Trophoblast cell (in vitro differentiated cells and primary cell): ENCODE measurements at regions not wholly inside any gene's neighbourhood (a gene's known extent, or its start where the extent isn't known, plus 50 kb on each side); places are given as distances from the start of the nearest gene placed in this dataset.

ENCODE experiments used
- DNase-seq, 2 donors: peaks; one replicate each; pipeline ENCODE4 v3.0.0-alpha.2; 2016
- H2AFZ ChIP-seq: 2 replicates; pipeline ENCODE4 v1.6.1; 2013; ENCODE audit warnings: low read length, moderate library complexity, mild to moderate bottlenecking; ENCODE audit not compliant: insufficient read depth, poor library complexity
- H2AK5ac ChIP-seq: 2 replicates; pipeline ENCODE4 v1.6.1; 2013; ENCODE audit warnings: mild to moderate bottlenecking, low read length
- H2BK120ac ChIP-seq: 2 replicates; pipeline ENCODE4 v1.6.1; 2013; ENCODE audit warnings: low read length, mild to moderate bottlenecking, moderate library complexity; ENCODE audit not compliant: insufficient read depth, poor library complexity
- H2BK12ac ChIP-seq: 2 replicates; pipeline ENCODE4 v1.6.1; 2013; ENCODE audit warnings: mild to moderate bottlenecking, low read length, moderate library complexity
- H2BK5ac ChIP-seq: 2 replicates; pipeline ENCODE4 v1.6.1; 2013; ENCODE audit warnings: low read length, low read depth, moderate library complexity, mild to moderate bottlenecking; ENCODE audit not compliant: poor library complexity
- H3K14ac ChIP-seq: 2 replicates; pipeline ENCODE4 v1.6.1; 2013; ENCODE audit warnings: mild to moderate bottlenecking, low read length
- H3K18ac ChIP-seq: 2 replicates; pipeline ENCODE4 v1.6.1; 2013; ENCODE audit warnings: mild to moderate bottlenecking, low read length
- H3K23ac ChIP-seq: 2 replicates; pipeline ENCODE4 v1.6.1; 2013; ENCODE audit warnings: low read length
- H3K27ac ChIP-seq: 2 replicates; pipeline ENCODE4 v1.5.1; 2013; ENCODE audit warnings: low read depth, mild to moderate bottlenecking, inconsistent platforms, low read length, moderate library complexity
- H3K27me3 ChIP-seq: 2 replicates; pipeline ENCODE4 v1.6.1; 2013; ENCODE audit warnings: inconsistent platforms, mild to moderate bottlenecking, low read length, moderate library complexity; ENCODE audit not compliant: insufficient read depth
- H3K36me3 ChIP-seq, 2 experiments: 1 replicate in 1 of 2; 2 replicates in 1 of 2; pipeline ENCODE4 v1.6.1; 2013; ENCODE audit warnings: low read length in 2 of 2, mild to moderate bottlenecking in 2 of 2, moderate library complexity in 1 of 2; ENCODE audit not compliant: insufficient read depth in 2 of 2, control insufficient read depth in 1 of 2
- H3K4ac ChIP-seq: 2 replicates; pipeline ENCODE4 v1.6.1; 2013; ENCODE audit warnings: low read depth, mild to moderate bottlenecking, low read length, moderate library complexity
- H3K4me1 ChIP-seq, 2 experiments: 1 replicate in 1 of 2; 2 replicates in 1 of 2; pipeline ENCODE4 v1.6.1; 2013; ENCODE audit warnings: low read length in 2 of 2, mild to moderate bottlenecking in 2 of 2, moderate library complexity in 1 of 2; ENCODE audit not compliant: insufficient read depth in 2 of 2, control insufficient read depth in 1 of 2
- H3K4me2 ChIP-seq: 2 replicates; pipeline ENCODE4 v1.6.1; 2013; ENCODE audit warnings: inconsistent platforms, mild to moderate bottlenecking, low read length, moderate library complexity
- H3K4me3 ChIP-seq: 2 replicates; pipeline ENCODE4 v1.5.1; 2013; ENCODE audit warnings: mild to moderate bottlenecking, low read depth, low read length, inconsistent platforms
- H3K79me1 ChIP-seq: one replicate; pipeline ENCODE4 v1.6.1; 2013; ENCODE audit warnings: low read length
- H3K79me2 ChIP-seq: 2 replicates; pipeline ENCODE4 v1.6.1; 2013; ENCODE audit warnings: low read length, mild to moderate bottlenecking; ENCODE audit not compliant: control insufficient read depth, insufficient read depth, poor library complexity
- H3K9ac ChIP-seq: 2 replicates; pipeline ENCODE4 v1.6.1; 2013; ENCODE audit warnings: mild to moderate bottlenecking, low read length
- H3K9me3 ChIP-seq: 2 replicates; pipeline ENCODE4 v1.6.1; 2013; ENCODE audit warnings: low read depth, mild to moderate bottlenecking, control low read depth, inconsistent platforms, low read length; ENCODE audit not compliant: insufficient read depth
- H4K12ac ChIP-seq: 2 replicates; pipeline ENCODE4 v1.6.1; 2013; ENCODE audit warnings: low read depth, mild to moderate bottlenecking, low read length, moderate library complexity
- H4K8ac ChIP-seq: 2 replicates; pipeline ENCODE4 v1.6.1; 2013; ENCODE audit warnings: low read depth, mild to moderate bottlenecking, low read length, moderate library complexity
- H4K91ac ChIP-seq: one replicate; pipeline ENCODE4 v1.6.1; 2013; ENCODE audit warnings: low read depth, mild to moderate bottlenecking, low read length, moderate library complexity
- WGBS: extraction: QIAGEN DNeasy Blood & Tissue Kit; methylation state at CpG from one replicate; pipeline ENCODE4 v1.1.7; 2013; ENCODE audit warnings: missing lambda C conversion rate; ENCODE audit not compliant: insufficient read length, insufficient coverage; ENCODE audit errors: extremely low coverage; 5-methylcytosine and 5-hydroxymethylcytosine counted together

GRCh38 chr12:83865431-83865830 lies 1047.2 kb downstream of the SLC6A15 start:
- no peak overlapping the region for H2AK5ac ChIP-seq
- DNase-seq = no peak
- no peak overlapping the region for H3K18ac ChIP-seq
- H2BK12ac ChIP-seq = no peak overlapping the region
- no peak overlapping the region for H3K4me2 ChIP-seq
- WGBS = no CpG with 5 or more reads among the region's 1 CpG
- no peak overlapping the region for H2AFZ ChIP-seq
- no peak overlapping the region for H3K14ac ChIP-seq
- no peak overlapping the region for H2BK120ac ChIP-seq
- H4K12ac ChIP-seq = no peak overlapping the region
- no peaks in the 10 kb centered on the region for H3K4me1 ChIP-seq
- H3K9me3 ChIP-seq = no peaks in the 10 kb centered on the region
- no peak overlapping the region for H2BK5ac ChIP-seq
- H3K36me3 ChIP-seq = no peaks in the 10 kb centered on the region
- no peak overlapping the region for H3K27ac ChIP-seq
- H3K79me1 ChIP-seq = no peaks in the 10 kb centered on the region
- no peaks in the 10 kb centered on the region for H3K79me2 ChIP-seq
- H3K4me3 ChIP-seq = no peak overlapping the region
- no peak overlapping the region for H3K9ac ChIP-seq
- H3K27me3 ChIP-seq = no peaks in the 10 kb centered on the region
- H4K91ac ChIP-seq = no peak overlapping the region
- H3K23ac ChIP-seq = no peak overlapping the region
- H3K4ac ChIP-seq = no peak overlapping the region
- no peak overlapping the region for H4K8ac ChIP-seq

DNA sequence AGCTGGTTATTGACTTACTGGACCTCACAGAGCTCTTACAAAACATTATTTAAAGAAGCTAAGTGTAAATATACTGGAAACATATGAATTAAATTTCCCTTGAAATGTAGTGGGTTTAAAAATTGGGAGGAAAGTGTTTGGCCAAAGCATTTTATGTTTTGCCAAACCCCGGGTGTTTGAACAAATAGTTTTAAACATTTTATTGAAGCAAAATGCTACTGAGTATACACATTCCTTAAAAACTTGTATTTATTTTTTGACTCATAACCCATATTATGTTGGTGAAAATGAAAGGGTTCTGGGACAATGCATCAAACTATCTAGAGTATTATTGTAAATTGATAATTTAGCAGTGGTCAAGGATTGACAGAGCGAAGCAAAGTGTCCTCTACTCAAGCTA lies 1048.5 kb downstream of the SLC6A15 start:
- Histone ChIP-seq H3K23ac (no peak overlapping the region), H3K27ac (no peak overlapping the region), H3K9me3 (no peaks in the 10 kb centered on the region), H3K14ac (no peak overlapping the region), H3K9ac (no peak overlapping the region), H3K36me3 (no peaks in the 10 kb centered on the region), H3K18ac (no peak overlapping the region), H4K8ac (no peak overlapping the region), H4K12ac (no peak overlapping the region), H2BK120ac (no peak overlapping the region), H4K91ac (no peak overlapping the region), H3K4ac (no peak overlapping the region), H3K4me2 (no peak overlapping the region), H3K4me1 (no peaks in the 10 kb centered on the region), H3K27me3 (no peaks in the 10 kb centered on the region), H2BK12ac (no peak overlapping the region), H2AFZ (no peak overlapping the region), H3K79me2 (no peaks in the 10 kb centered on the region), H2AK5ac (no peak overlapping the region), H3K4me3 (no peak overlapping the region), H3K79me1 (no peaks in the 10 kb centered on the region), H2BK5ac (no peak overlapping the region)
- no peak for DNase-seq
- no CpG with 5 or more reads among the region's 2 CpGs for WGBS

DNA sequence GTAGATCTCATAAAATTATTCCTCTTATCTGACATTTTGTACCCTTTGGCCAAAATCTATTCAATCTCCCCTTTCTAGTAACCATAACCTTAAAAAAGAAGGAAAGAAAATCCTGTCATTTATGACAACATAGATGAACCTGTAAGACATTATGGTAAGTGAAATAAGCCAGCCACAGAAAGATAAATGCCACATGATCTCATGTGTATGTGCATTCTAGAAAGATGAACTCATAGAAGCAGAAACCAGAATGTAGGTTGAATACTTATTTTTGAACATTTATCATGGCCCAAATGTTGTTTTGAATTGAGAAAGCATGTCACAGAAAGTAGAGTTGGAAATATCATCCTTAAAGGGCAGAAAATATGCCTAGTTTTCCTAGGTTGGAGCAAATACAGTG lies 1053.6 kb downstream of the SLC6A15 start:
- H2BK12ac ChIP-seq = no peak overlapping the region
- no peak overlapping the region for H2BK120ac ChIP-seq
- H3K4ac ChIP-seq = no peak overlapping the region
- H3K23ac ChIP-seq = no peak overlapping the region
- H3K36me3 ChIP-seq = no peaks in the 10 kb centered on the region
- H4K8ac ChIP-seq = no peak overlapping the region
- H2AFZ ChIP-seq = no peak overlapping the region
- no peak for DNase-seq
- H2AK5ac ChIP-seq = no peak overlapping the region
- H3K27me3 ChIP-seq = no peaks in the 10 kb centered on the region
- H4K12ac ChIP-seq = no peak overlapping the region
- no peak overlapping the region for H3K9ac ChIP-seq
- no peak overlapping the region for H3K14ac ChIP-seq
- H4K91ac ChIP-seq = no peak overlapping the region
- no peaks in the 10 kb centered on the region for H3K4me1 ChIP-seq
- peaks cover 6% of the 10 kb centered on the region for H3K9me3 ChIP-seq
- no peak overlapping the region for H3K27ac ChIP-seq
- no peak overlapping the region for H3K4me2 ChIP-seq
- no peaks in the 10 kb centered on the region for H3K79me1 ChIP-seq
- no peak overlapping the region for H3K18ac ChIP-seq
- no peak overlapping the region for H2BK5ac ChIP-seq
- H3K4me3 ChIP-seq = no peak overlapping the region
- no peaks in the 10 kb centered on the region for H3K79me2 ChIP-seq

DNA sequence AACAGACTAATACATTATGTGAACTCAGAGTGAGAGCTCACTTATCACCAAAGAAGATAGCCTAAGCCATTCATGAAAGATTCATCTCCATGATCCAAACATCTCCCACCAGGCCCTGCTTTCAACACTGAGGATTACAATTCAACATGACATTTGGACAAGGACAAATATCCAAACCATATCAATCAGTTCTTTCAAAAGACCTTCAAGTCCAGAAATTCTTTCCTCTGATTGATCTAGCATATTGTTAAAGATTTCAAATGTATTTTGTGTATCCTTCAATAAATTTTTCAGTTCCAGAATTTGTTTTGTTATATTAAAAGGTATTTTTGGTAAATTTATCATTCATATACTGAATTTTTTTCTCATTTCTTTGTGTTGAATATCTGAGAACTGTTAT lies 1055.8 kb downstream of the SLC6A15 start:
- H3K9ac ChIP-seq = no peak overlapping the region
- H2BK120ac ChIP-seq = no peak overlapping the region

GRCh38 chr12:83850531-83850930 lies 1062.1 kb downstream of the SLC6A15 start:
- no peak for DNase-seq
- Histone ChIP-seq H3K27me3 (no peaks in the 10 kb centered on the region), H2AFZ (no peak overlapping the region), H3K18ac (no peak overlapping the region), H3K23ac (no peak overlapping the region), H3K79me1 (no peaks in the 10 kb centered on the region), H2BK120ac (no peak overlapping the region), H3K9ac (no peak overlapping the region), H2BK12ac (no peak overlapping the region), H2BK5ac (no peak overlapping the region), H3K4me1 (no peaks in the 10 kb centered on the region), H3K36me3 (no peaks in the 10 kb centered on the region), H4K12ac (no peak overlapping the region), H3K4me2 (no peak overlapping the region), H3K9me3 (no peaks in the 10 kb centered on the region), H2AK5ac (no peak overlapping the region), H4K91ac (no peak overlapping the region), H3K4me3 (no peak overlapping the region), H3K27ac (no peak overlapping the region), H4K8ac (no peak overlapping the region), H3K79me2 (no peaks in the 10 kb centered on the region), H3K14ac (no peak overlapping the region), H3K4ac (no peak overlapping the region)
- WGBS = no CpG with 5 or more reads among the region's 2 CpGs

More for the DNA sequence above, 1055.8 kb downstream of the SLC6A15 start:
- Histone ChIP-seq H4K12ac (no peak overlapping the region), H2BK12ac (no peak overlapping the region), H4K8ac (no peak overlapping the region), H3K4me2 (no peak overlapping the region), H4K91ac (no peak overlapping the region), H3K9me3 (peaks cover 6% of the 10 kb centered on the region), H3K79me2 (no peaks in the 10 kb centered on the region), H3K4ac (no peak overlapping the region), H2AK5ac (no peak overlapping the region), H2AFZ (no peak overlapping the region), H3K36me3 (no peaks in the 10 kb centered on the region), H2BK5ac (no peak overlapping the region), H3K14ac (no peak overlapping the region), H3K18ac (no peak overlapping the region), H3K79me1 (no peaks in the 10 kb centered on the region), H3K4me1 (no peaks in the 10 kb centered on the region), H3K27ac (no peak overlapping the region), H3K27me3 (no peaks in the 10 kb centered on the region), H3K4me3 (no peak overlapping the region), H3K23ac (no peak overlapping the region)
- DNase-seq = no peak
